GM19099 (cell line): ENCODE measurements at regions not wholly inside any gene's neighbourhood (a gene's known extent, or its start where the extent isn't known, plus 50 kb on each side); places are given as distances from the start of the nearest gene placed in this dataset.

Source experiments
- POLR2A ChIP-seq: IDR thresholded peaks from 3 replicates; pipeline ENCODE4 v1.6.1; 2011; ENCODE audit warnings: low read depth; ENCODE audit not compliant: insufficient read length; ENCODE audit errors: extremely low read depth

DNA sequence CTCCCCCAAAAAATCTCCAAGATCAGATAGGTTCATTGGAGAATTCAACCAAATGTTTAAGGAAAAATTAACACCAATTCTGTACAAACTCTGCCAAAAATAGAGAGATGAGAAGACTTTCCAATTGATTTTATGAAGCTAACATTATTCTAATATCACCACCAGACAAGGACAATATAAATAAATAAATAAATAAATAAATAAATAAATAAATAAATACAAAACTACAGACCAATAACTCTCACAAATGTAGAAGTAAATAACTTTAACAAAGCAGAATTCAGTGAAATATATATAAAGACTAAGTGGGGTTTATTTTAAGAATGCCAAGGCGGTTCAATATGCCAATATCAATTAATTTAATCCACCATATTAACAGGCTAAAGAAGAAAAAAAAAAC is 425.9 kb upstream of the GHITM start:
- no peak for TF ChIP-seq POLR2A

DNA sequence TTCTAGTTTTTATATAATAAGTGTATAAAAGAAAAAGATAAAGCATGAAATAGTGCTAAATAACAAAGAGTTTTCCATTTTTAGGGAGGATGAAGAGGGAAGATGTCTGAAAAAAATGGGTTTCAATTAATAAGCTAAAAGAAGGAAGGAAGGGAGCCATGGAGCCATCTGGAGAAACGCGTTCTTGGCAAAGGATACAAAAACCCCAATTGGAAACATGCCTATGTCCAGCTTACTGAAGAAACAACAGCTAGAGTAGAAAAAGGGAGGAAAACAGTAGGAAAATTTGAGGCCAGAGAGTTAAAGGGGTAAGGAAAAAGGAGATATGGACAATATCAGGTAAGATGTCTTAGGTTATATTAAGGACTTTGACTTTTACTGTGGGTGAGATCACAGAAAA is 416.2 kb upstream of the GHITM start:
- TF ChIP-seq POLR2A = no peak

DNA sequence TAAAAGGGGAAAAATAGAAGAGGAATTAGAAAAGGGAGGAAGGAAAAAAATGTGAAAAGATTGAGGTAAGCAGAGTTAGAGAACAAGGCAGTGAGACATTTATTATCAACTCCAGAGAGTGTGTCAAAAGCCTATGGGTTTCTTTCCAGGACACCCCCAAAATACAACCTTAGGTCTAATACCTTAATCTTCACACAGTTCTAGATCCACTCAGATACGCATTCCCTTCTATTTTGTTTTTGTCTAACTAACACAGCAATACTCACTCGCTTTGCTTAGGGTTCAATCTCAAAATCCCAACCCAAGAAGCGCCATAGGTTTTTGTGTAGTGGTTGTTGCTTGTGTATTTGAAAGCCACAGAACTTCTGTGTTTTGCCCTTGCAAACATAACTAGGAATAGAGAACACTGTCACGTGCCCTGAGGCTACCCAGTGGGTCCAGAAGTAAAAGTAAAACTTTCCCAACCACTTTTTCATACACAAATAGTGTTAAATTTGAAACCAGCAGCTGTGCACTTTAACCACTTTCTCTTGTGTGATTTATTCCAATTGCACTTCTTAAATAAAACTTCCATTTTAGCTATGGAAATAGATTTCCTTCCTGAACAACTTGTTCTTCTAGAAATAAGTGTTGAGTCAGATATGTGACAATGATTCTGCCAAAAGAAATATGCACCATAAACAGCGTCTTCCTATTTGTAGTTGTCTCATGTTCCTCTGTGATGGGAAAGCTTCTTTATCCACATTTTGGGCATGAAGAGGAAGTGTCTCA is 414.7 kb upstream of the GHITM start:
- no peak for TF ChIP-seq POLR2A

DNA sequence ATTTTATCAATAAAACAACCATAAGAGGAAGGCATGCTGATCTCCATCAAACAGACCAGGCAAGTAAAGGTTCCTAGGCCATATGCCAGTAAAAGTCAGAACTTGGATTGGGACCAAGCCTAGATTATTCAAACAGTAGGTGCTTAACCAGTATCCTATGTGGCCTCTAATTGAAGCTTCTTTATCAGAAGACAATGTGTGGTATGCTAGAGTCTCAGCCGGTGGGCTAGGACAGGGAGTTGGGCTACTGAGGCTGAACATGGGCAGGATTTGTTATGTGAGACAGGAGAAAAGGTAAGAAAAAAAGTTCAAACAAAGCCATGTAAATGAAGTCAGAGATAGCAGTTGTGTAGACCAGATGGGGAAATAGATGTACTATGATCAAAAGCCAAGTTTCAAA is 413.7 kb upstream of the GHITM start:
- no peak for TF ChIP-seq POLR2A

DNA sequence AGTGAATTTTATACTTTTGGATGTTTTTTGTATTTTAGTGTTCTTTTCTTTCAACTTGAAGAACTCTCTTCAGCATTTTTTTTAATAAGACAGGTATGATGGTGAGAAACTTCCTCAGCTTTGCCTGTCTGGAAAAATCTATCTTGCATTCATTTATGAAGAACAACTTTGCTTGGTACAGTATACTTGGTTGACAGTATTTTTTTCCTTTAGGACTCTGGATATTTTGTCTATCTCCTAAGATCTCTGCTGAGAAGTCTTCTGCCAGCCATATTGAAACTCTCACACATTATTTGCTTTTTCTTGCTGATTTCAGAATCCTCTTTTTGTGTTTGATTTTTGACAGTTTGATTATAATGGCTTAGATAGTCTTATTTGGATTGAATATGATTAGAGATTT is 405.0 kb upstream of the GHITM start:
- TF ChIP-seq POLR2A = no peak

DNA sequence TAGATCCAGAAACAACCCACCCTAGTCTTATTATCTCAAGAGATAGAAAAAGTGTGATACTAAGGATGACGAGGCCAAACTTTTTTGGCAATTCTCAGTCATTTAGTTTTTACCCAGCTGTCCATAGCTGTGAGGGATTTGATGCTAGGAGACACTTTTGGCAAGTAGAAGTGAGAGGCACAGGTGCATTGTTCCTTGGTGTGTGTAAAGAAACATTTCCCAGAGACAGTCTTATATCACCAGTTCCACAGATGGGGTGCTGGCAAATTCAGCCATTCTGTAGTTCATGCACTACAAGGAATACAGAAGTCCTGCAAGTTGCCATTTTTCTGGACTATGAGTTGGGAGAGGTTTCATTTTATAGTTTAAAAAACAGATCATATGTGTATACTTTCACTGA is 403.3 kb upstream of the GHITM start:
- TF ChIP-seq POLR2A = no peak

DNA sequence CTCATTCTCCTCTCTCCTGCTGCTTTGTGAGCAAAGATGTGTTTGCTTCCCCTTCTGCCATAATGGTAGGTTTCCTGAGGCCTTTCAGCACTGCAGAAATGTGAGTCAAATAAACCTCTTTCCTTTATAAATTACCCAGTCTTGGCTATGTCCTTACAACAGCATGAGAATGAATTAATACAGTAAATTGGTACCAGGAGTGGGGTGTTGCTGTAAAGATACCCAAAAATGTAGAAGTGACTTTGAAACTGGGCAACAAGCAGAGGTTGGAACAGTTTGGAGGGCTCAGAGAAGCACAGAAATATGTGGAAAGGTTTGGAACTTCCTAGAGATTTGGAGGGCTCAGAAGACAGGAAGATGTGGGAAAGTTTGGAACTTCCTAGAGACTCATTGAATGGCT is 388.7 kb upstream of the GHITM start:
- TF ChIP-seq POLR2A = no peak

DNA sequence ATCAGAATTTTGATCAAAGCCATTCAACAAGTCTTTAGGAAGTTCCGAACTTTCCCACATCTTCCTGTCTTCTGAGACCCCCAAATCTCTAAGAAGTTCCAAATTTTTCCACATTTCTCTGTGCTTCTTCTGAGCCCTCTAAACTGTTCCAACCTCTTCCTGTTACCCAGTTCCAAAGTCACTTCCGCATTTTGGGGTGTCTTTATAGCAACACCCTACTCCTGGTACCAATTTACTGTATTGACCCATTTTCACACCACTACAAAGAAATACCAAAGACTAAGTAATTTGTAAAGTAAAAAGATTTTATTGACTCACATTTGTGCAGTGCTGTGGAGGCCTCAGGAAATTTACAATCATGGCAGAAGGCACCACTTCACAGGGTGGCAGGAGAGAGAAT is 385.8 kb upstream of the GHITM start:
- no peak for TF ChIP-seq POLR2A

DNA sequence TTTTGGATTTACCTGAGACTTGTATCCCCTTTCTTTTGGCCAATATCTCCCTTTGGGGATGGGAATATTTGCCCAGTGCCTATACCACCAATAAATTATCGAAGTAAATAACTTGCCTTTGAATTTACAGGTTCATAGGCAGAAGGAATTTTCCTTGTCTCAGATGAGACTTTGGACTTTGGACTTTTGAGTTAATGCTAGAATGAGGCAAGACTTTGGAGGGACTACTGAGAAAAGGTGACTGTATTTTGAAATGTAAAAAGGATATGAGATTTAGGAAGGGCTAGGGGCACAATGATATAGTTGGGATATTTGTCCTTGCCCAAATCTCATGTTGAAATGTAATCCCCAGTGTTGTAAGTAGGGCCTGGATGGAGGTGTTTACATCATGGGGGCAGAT is 384.5 kb upstream of the GHITM start:
- no peak for TF ChIP-seq POLR2A

DNA sequence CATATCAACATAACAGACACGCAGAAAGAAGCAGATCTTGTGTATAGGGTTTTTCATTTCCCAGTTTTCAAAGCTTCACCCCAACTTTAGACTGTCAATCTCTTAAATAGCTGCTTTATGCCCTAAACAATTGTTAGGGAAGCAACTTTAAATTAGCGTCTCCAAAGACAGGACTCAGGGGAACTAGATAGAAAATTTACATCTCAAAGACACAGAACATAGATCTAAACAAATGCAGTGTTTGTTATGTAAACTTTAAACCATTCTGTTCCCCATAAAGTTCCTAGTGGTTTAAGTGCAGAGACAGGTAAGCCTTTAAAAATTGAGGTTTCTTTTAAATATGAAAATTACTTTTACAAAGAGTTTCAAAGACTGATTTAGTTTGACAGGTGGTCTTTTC is 379.2 kb upstream of the GHITM start:
- no peak for TF ChIP-seq POLR2A

DNA sequence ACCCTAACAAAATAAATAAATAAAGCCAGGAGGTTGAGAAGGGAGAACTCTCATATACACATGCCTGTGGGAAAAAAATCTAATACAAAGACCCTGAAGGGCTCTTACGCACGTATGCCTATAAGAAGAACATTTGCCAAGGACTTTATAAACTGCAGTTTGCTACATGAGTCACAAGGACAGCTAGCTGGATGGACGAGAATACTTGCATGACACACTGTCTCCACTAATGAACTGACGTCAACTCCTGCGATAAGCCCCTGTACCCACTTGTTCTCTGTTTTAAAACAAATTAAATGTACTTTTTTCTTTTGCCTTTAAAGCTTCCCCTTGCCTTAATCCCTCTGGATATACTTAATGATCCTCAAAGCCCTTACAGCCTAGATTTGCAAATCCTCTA is 374.6 kb upstream of the GHITM start:
- no peak for TF ChIP-seq POLR2A

DNA sequence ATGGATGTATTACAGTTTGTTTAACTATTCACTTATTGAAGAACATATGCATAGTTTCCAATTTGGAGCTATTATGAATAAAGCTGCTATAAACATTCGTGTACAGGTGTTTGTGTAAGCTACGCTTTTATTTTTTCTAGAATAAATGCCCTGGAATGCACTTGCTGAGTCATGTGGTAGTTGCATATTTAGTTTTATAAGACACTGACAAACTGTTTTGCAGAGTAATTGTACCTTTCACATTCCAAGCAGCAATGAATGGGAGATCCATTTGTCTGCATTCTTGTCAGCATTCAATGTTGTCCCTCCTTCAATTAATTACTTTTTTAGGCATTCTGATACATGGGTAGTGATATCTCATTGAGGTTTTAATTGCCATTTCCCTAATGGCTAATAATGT is 373.6 kb upstream of the GHITM start:
- TF ChIP-seq POLR2A = no peak

DNA sequence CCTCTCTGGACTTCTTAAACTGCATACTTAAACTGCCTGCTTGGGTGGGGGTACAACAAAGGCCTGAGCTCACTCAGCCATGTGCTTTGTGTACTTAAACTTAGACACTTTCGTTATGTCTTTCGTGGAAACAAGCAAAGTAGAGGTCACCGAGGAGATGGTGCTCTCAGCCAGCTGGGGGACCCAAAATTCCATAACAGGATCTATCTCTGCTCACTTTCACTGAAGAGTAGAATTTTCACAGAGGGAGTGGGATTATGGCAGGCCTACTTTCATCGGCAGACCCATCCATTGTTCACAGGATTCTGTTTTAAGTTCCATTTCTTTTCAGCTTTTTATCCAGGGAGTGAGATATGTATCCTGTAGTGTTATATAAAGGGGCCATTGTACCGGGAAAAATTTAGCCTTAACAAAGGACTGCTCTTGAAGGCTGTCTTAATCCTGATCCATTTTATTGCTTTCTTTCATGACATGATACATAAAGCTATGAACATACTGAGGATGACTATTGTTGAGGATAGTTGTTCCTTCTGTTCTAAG is 370.0 kb upstream of the GHITM start:
- TF ChIP-seq POLR2A = no peak

DNA sequence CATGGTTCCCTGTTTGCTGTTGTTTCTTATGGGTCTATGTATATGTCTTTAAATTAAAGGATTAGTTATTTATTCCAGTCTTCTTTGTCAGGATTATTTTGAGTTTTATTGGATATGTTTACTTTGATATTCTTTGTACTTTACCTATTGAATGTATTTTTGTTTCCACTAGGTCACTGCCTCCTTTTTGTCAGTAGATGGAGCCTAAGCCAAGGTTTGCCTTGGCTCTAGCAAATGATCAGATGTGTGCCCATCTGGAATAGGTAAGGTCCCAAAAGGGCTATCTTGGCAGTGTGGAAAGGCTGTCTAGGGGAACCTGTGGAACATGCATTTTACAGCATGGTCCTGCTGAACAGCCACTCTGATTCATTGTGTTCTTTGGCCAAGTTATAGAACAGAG is 337.3 kb upstream of the GHITM start:
- TF ChIP-seq POLR2A = no peak

DNA sequence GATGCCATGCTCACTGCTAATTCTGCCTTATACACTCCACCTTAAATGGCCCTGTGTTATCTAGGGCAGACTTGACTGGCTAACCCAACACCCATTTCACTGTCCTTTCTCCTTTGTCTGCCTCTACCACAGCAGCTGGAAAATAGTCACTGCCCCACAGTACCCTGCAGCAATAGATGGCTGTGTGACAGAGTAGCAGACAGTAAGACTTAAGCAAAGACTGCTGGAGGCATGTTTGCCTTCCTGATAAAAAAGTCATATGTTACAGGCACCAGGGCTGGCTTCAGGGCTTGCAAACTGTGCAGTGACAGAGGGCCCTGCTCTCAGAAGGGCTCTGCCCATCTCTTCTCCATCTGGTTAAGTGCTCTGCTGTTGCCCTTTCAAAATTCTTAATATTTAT is 332.6 kb upstream of the GHITM start:
- TF ChIP-seq POLR2A = no peak

DNA sequence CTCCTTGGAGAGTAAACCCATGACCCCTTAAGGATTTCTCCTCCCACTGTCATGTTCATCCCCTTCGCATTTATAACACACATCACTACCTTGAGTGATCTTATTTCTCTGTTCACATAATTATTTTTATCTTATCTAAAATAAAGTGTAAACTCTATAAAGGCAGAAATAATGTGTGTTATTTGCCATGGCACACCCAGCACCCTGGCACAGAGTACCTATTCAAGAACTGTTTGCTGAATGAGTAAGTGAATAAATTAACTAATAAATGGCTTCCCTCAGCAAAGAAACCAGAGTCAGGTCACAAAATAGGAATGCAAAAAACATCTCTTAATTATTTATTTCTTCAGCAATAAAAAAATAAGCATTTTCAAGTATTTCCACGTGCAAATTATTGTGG is 330.3 kb upstream of the GHITM start:
- TF ChIP-seq POLR2A = no peak

DNA sequence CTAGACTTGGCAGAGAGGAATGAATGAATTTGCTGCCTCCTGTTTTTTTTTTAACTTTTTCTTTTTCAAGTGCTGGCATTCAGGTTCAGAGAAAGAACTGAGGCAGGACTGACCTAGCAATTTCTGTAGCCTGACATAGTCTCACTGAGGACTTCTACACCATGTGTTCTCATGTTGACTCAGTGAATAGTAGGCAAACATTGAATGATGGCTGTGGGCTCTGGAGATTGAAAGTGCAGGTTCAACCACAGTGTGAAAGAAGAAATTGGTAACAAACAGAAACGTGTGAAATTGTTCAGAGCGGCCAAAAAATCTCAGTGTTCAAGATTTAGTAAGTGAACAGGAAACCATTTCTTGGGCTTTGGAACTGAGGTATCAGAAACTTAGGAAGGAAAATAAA is 322.4 kb upstream of the GHITM start:
- no peak for TF ChIP-seq POLR2A
